ENCODE measurements at regions not wholly inside any gene's neighbourhood (a gene's known extent, or its start where the extent isn't known, plus 50 kb on each side); places are given as distances from the start of the nearest gene placed in this dataset.

GRCh38 chr13:106637519-106637918, 69.6 kb upstream of the ARGLU1 start:
- no peak for TF ChIP-seq CTCF (IDR thresholded peaks at IDR 0.05)
- DNase-seq (ENCODE audit: low spot score) = no peak
- no peaks in the 10 kb centered on the region for H3K27me3 ChIP-seq
- H3K36me3 ChIP-seq = no peaks in the 10 kb centered on the region
- H3K4me1 ChIP-seq = peaks cover 0 to 7% of the 10 kb centered on the region in 2 donors
- no peak overlapping the region for H3K4me3 ChIP-seq
- no peaks in the 10 kb centered on the region for H3K9me3 ChIP-seq
- no peak overlapping the region for H3K27ac ChIP-seq

GRCh38 chr13:106636492-106636891, 68.6 kb upstream of the ARGLU1 start:
- Histone ChIP-seq H3K4me1 (peaks cover 0 to 7% of the 10 kb centered on the region in 2 donors), H3K27ac (no peak overlapping the region), H3K9me3 (no peaks in the 10 kb centered on the region), H3K36me3 (no peaks in the 10 kb centered on the region), H3K4me3 (no peak overlapping the region), H3K27me3 (no peaks in the 10 kb centered on the region)
- TF ChIP-seq CTCF (IDR thresholded peaks at IDR 0.05) = no peak
- no peak for DNase-seq (ENCODE audit: low spot score)

GRCh38 chr13:106635616-106636015, 67.7 kb upstream of the ARGLU1 start:
- H3K9me3 ChIP-seq = no peaks in the 10 kb centered on the region
- H3K4me1 ChIP-seq = peaks cover 0 to 7% of the 10 kb centered on the region in 2 donors
- no peak for TF ChIP-seq CTCF (IDR thresholded peaks at IDR 0.05)
- no peak overlapping the region for H3K4me3 ChIP-seq
- no peak for DNase-seq (ENCODE audit: low spot score)
- H3K27me3 ChIP-seq = no peaks in the 10 kb centered on the region
- H3K27ac ChIP-seq = no peak overlapping the region
- no peaks in the 10 kb centered on the region for H3K36me3 ChIP-seq

- Histone ChIP-seq H3K27me3 (no peaks in the 10 kb centered on the region), H3K27ac (no peak overlapping the region), H3K36me3 (no peaks in the 10 kb centered on the region), H3K9me3 (no peaks in the 10 kb centered on the region), H3K4me3 (no peak overlapping the region), H3K4me1 (peaks cover 0 to 7% of the 10 kb centered on the region in 2 donors)
- DNase-seq (ENCODE audit: low spot score) = no peak
- TF ChIP-seq CTCF (IDR thresholded peaks at IDR 0.05) = no peak
These were observed 65.4 kb upstream of the ARGLU1 start for GRCh38 chr13:106633321-106633720.

- H3K36me3 ChIP-seq = no peaks in the 10 kb centered on the region
- H3K4me1 ChIP-seq = peaks cover 0 to 7% of the 10 kb centered on the region in 2 donors
- no peak overlapping the region for H3K27ac ChIP-seq
- no peak for TF ChIP-seq CTCF (IDR thresholded peaks at IDR 0.05)
- H3K9me3 ChIP-seq = no peaks in the 10 kb centered on the region
- H3K27me3 ChIP-seq = no peaks in the 10 kb centered on the region
- DNase-seq (ENCODE audit: low spot score) = no peak
- no peak overlapping the region for H3K4me3 ChIP-seq
These were observed 62.7 kb upstream of the ARGLU1 start for GRCh38 chr13:106630650-106631049.

GRCh38 chr13:106630162-106630561, 62.2 kb upstream of the ARGLU1 start:
- TF ChIP-seq CTCF (IDR thresholded peaks at IDR 0.05) = no peak
- Histone ChIP-seq H3K4me1 (peaks cover 0 to 7% of the 10 kb centered on the region in 2 donors), H3K9me3 (no peaks in the 10 kb centered on the region), H3K27me3 (no peaks in the 10 kb centered on the region), H3K27ac (no peak overlapping the region), H3K36me3 (no peaks in the 10 kb centered on the region), H3K4me3 (no peak overlapping the region)
- no peak for DNase-seq (ENCODE audit: low spot score)
